H9 (cell line): ENCODE measurements at regions not wholly inside any gene's neighbourhood (a gene's known extent, or its start where the extent isn't known, plus 50 kb on each side); places are given as distances from the start of the nearest gene placed in this dataset.
A peak's percentile ranks its signal among the peaks of the same experiment; 100 is the strongest.

Experiments
- DNase-seq: peaks from one replicate; pipeline ENCODE4 v3.0.0-alpha.2; 2017
- H2AFZ ChIP-seq: one replicate; pipeline ENCODE4 v1.6.1; 2013; ENCODE audit warnings: mild to moderate bottlenecking, low read length, control low read depth, moderate library complexity
- H2AK5ac ChIP-seq: 2 replicates; pipeline ENCODE4 v1.6.1; 2013; ENCODE audit warnings: low read length, control low read depth, mixed read lengths; ENCODE audit not compliant: insufficient read length
- H2BK120ac ChIP-seq: one replicate; pipeline ENCODE4 v1.6.1; 2013; ENCODE audit warnings: low read depth, mild to moderate bottlenecking, low read length, control low read depth, inconsistent platforms; ENCODE audit not compliant: poor library complexity, severe bottlenecking
- H2BK12ac ChIP-seq: 2 replicates; pipeline ENCODE4 v1.6.1; 2013; ENCODE audit warnings: low read length, control low read depth, mixed read lengths, low read depth; ENCODE audit not compliant: insufficient read length
- H2BK15ac ChIP-seq: 2 replicates; pipeline ENCODE4 v1.6.1; 2013; ENCODE audit warnings: low read depth, low read length, control low read depth
- H2BK20ac ChIP-seq: one replicate; pipeline ENCODE4 v1.6.1; 2013; ENCODE audit warnings: low read depth, mild to moderate bottlenecking, low read length, control low read depth, inconsistent platforms; ENCODE audit not compliant: poor library complexity, severe bottlenecking
- H2BK5ac ChIP-seq: 2 replicates; pipeline ENCODE4 v1.6.1; 2013; ENCODE audit warnings: low read length, control low read depth, mixed read lengths; ENCODE audit not compliant: insufficient read length
- H3K14ac ChIP-seq: 2 replicates; pipeline ENCODE4 v1.6.1; 2013; ENCODE audit warnings: low read length, control low read depth; ENCODE audit not compliant: insufficient read depth
- H3K18ac ChIP-seq: 2 replicates; pipeline ENCODE4 v1.6.1; 2013; ENCODE audit warnings: low read depth, mild to moderate bottlenecking, mixed read lengths, low read length, control low read depth; ENCODE audit not compliant: insufficient read length
- H3K23ac ChIP-seq: 2 replicates; pipeline ENCODE4 v1.6.1; 2013; ENCODE audit warnings: low read length, control low read depth, mixed read lengths, low read depth; ENCODE audit not compliant: insufficient read length
- H3K23me2 ChIP-seq: 2 replicates; pipeline ENCODE4 v1.6.1; 2013; ENCODE audit warnings: low read depth, mild to moderate bottlenecking, mixed read lengths, low read length, control low read depth; ENCODE audit not compliant: insufficient read length, poor library complexity, severe bottlenecking
- H3K27ac ChIP-seq: 2 replicates; pipeline ENCODE4 v1.5.1; 2013; ENCODE audit warnings: low read length, control low read depth, mixed read lengths, low read depth; ENCODE audit not compliant: insufficient read length
- H3K27me3 ChIP-seq: 2 replicates; pipeline ENCODE4 v1.6.1; 2013; ENCODE audit warnings: low read length, control low read depth, inconsistent platforms; ENCODE audit not compliant: insufficient read depth
- H3K4ac ChIP-seq: 2 replicates; pipeline ENCODE4 v1.6.1; 2013; ENCODE audit warnings: low read depth, mild to moderate bottlenecking, control low read depth, inconsistent platforms, low read length, moderate library complexity
- H3K4me1 ChIP-seq: 2 replicates; pipeline ENCODE4 v1.6.1; 2013; ENCODE audit warnings: low read length, control low read depth, inconsistent platforms; ENCODE audit not compliant: insufficient read depth
- H3K4me2 ChIP-seq: 2 replicates; pipeline ENCODE4 v1.6.1; 2013; ENCODE audit warnings: low read length, control low read depth, mixed read lengths; ENCODE audit not compliant: insufficient read length, insufficient read depth
- H3K56ac ChIP-seq: 2 replicates; pipeline ENCODE4 v1.6.1; 2013; ENCODE audit warnings: low read depth, mild to moderate bottlenecking, mixed read lengths, low read length, control low read depth; ENCODE audit not compliant: insufficient read length
- H3K79me1 ChIP-seq: 2 replicates; pipeline ENCODE4 v1.6.1; 2013; ENCODE audit warnings: low read depth, mild to moderate bottlenecking, moderate library complexity, low read length, control low read depth, inconsistent platforms; ENCODE audit not compliant: insufficient read depth, poor library complexity, severe bottlenecking
- H3K79me2 ChIP-seq: 2 replicates; pipeline ENCODE4 v1.6.1; 2013; ENCODE audit warnings: low read length, control low read depth, inconsistent platforms; ENCODE audit not compliant: insufficient read depth
- H3K9ac ChIP-seq: 2 replicates; pipeline ENCODE4 v1.6.1; 2013; ENCODE audit warnings: low read length, control low read depth, mixed read lengths; ENCODE audit not compliant: insufficient read length; ENCODE audit errors: extremely low read depth
- H3K9me3 ChIP-seq: one replicate; pipeline ENCODE4 v1.6.1; 2013; ENCODE audit warnings: low read depth, low read length, inconsistent platforms; ENCODE audit not compliant: control insufficient read depth
- H3T11ph ChIP-seq: one replicate; pipeline ENCODE4 v1.6.1; 2013; ENCODE audit warnings: mild to moderate bottlenecking, low read length, control low read depth, inconsistent platforms
- H4K20me1 ChIP-seq: one replicate; pipeline ENCODE4 v1.6.1; 2013; ENCODE audit not compliant: control insufficient read depth, insufficient read length, insufficient read depth
- H4K5ac ChIP-seq: 2 replicates; pipeline ENCODE4 v1.6.1; 2013; ENCODE audit warnings: low read depth, mild to moderate bottlenecking, mixed read lengths, low read length, control low read depth; ENCODE audit not compliant: insufficient read length
- H4K8ac ChIP-seq: replicated peaks from 2 replicates; pipeline ENCODE4 v1.6.1; 2013; ENCODE audit warnings: low read length, control low read depth, mixed read lengths, low read depth; ENCODE audit not compliant: insufficient read length
- H4K91ac ChIP-seq: 2 replicates; pipeline ENCODE4 v1.6.1; 2013; ENCODE audit warnings: low read depth, mild to moderate bottlenecking, moderate library complexity, mixed read lengths, low read length, control low read depth; ENCODE audit not compliant: insufficient read length
- H3K27ac Mint-ChIP-seq, 3 experiments: 2 replicates in 2 of 3; 3 replicates in 1 of 3; pipeline ENCODE4 v1.8.0; 2020 to 2021; ENCODE audit warnings: mixed read lengths in 3 of 3, mild to moderate bottlenecking in 1 of 3, moderate library complexity in 1 of 3
- H3K27me3 Mint-ChIP-seq: 2 replicates; pipeline ENCODE4 v1.8.0; 2021; ENCODE audit warnings: low read depth, mild to moderate bottlenecking, moderate library complexity, mixed read lengths
- H3K36me3 Mint-ChIP-seq, 3 experiments: 2 replicates in 2 of 3; 3 replicates in 1 of 3; pipeline ENCODE4 v1.8.0; 2020 to 2021; ENCODE audit warnings: low read depth in 3 of 3, mixed read lengths in 3 of 3; ENCODE audit not compliant: insufficient read depth in 1 of 3
- H3K4me1 Mint-ChIP-seq, 2 experiments: 2 replicates each; pipeline ENCODE4 v1.8.0; 2020; ENCODE audit warnings: mixed read lengths in 2 of 2
- H3K4me3 Mint-ChIP-seq, 2 experiments: 2 replicates in 1 of 2; 3 replicates in 1 of 2; pipeline ENCODE4 v1.8.0; 2020 to 2021; ENCODE audit warnings: mild to moderate bottlenecking in 2 of 2, mixed read lengths in 2 of 2, moderate library complexity in 1 of 2
- H3K9me3 Mint-ChIP-seq, 2 experiments: 2 replicates in 1 of 2; 3 replicates in 1 of 2; pipeline ENCODE4 v1.8.0; 2020; ENCODE audit warnings: mild to moderate bottlenecking in 2 of 2, mixed read lengths in 2 of 2, moderate library complexity in 1 of 2
- CTCF ChIP-seq: fragments of 200-600 bp; sonication (generic); conservative IDR thresholded peaks from 3 replicates; pipeline ENCODE4 v1.8.0; 2021; ENCODE audit warnings: antibody characterized with exemption, mild to moderate bottlenecking
- WGBS: extraction: QIAGEN DNeasy Blood & Tissue Kit; methylation state at CpG from one replicate; pipeline ENCODE4 v1.1.7; 2013; ENCODE audit warnings: missing lambda C conversion rate, low lambda C conversion rate, mixed read lengths; ENCODE audit not compliant: insufficient read length; ENCODE audit errors: extremely low coverage; 5-methylcytosine and 5-hydroxymethylcytosine counted together

- H3K9me3 Mint-ChIP-seq = peaks cover 0 to 2% of the 10 kb centered on the region in 2 experiments; a peak in 2 of 5 replicates
- Histone ChIP-seq H2BK12ac (no peak overlapping the region), H3K79me2 (no peaks in the 10 kb centered on the region), H3K27me3 (no peaks in the 10 kb centered on the region), H3K4ac (no peak overlapping the region), H3K4me2 (no peak overlapping the region), H3K56ac (no peak overlapping the region), H3K23me2 (no peaks in the 10 kb centered on the region), H3K9me3 (no peaks in the 10 kb centered on the region), H4K5ac (no peak overlapping the region), H2BK5ac (no peak overlapping the region), H3T11ph (no peak overlapping the region), H4K20me1 (no peaks in the 10 kb centered on the region), H4K91ac (no peak overlapping the region), H2BK15ac (no peak overlapping the region), H3K9ac (no peak overlapping the region), H4K8ac (no peak overlapping the region), H2AFZ (no peak overlapping the region), H2BK20ac (no peak overlapping the region), H3K23ac (no peak overlapping the region), H3K79me1 (no peaks in the 10 kb centered on the region), H3K27ac (no peak overlapping the region), H2BK120ac (no peak overlapping the region), H3K18ac (no peak overlapping the region), H3K14ac (no peak overlapping the region), H2AK5ac (no peak overlapping the region), H3K4me1 (no peaks in the 10 kb centered on the region; the same call in 1 of the 2 replicates)
- H3K27me3 Mint-ChIP-seq = no peaks in the 10 kb centered on the region
- WGBS = no CpG with 5 or more reads among the region's 1 CpG
- no peaks in the 10 kb centered on the region; a peak in 1 of 7 replicates for H3K36me3 Mint-ChIP-seq
- no peak for TF ChIP-seq CTCF
- H3K4me1 Mint-ChIP-seq = no peaks in the 10 kb centered on the region
- no peak for DNase-seq
- H3K4me3 Mint-ChIP-seq = no peak overlapping the region; a peak in 1 of 5 replicates
- H3K27ac Mint-ChIP-seq = 0 out of 7 replicates have a peak overlapping the region, but pooled peaks of 1 of the 3 experiments have one; percentile 53
Measured at GRCh38 chr11:26106726-26107125, 225.2 kb upstream of the ANO3 start.
